Stimulated activated CD4-positive, alpha-beta T cell treated with anti-CD3 and anti-CD28 coated beads, Interleukin-2, amount 100 ng/mL, for 48 hours (primary cell): ENCODE measurements at regions not wholly inside any gene's neighbourhood (a gene's known extent, or its start where the extent isn't known, plus 50 kb on each side); places are given as distances from the start of the nearest gene placed in this dataset.
"Not testable (repeated sequence)": the region's sequence is repeated elsewhere in the genome, so short reads cannot be mapped to it uniquely, and the experiment has no call there.

ENCODE experiments used
- DNase-seq, 2 donors: peaks; one replicate each; pipeline ENCODE4 v3.0.0-alpha.2; 2020

- DNase-seq = no peak
Observed at GRCh38 chr5:101611039-101611438, 685.0 kb downstream of the SLCO4C1 start.

- no peak for DNase-seq
Observed at GRCh38 chr5:101608322-101608721, 687.8 kb downstream of the SLCO4C1 start.

- no peak for DNase-seq
Observed at GRCh38 chr5:101605700-101606099, 690.4 kb downstream of the SLCO4C1 start.

- no peak for DNase-seq
Observed at GRCh38 chr5:101600614-101601013, 695.5 kb downstream of the SLCO4C1 start.

GRCh38 chr5:101590384-101590783 is 687.3 kb upstream of the ST8SIA4 start:
- DNase-seq = no peak

- no peak for DNase-seq
Observed at GRCh38 chr5:101585366-101585765, 682.3 kb upstream of the ST8SIA4 start.

- no peak for DNase-seq
Observed at GRCh38 chr5:101580591-101580990, 677.5 kb upstream of the ST8SIA4 start.

GRCh38 chr5:101574017-101574416 is 670.9 kb upstream of the ST8SIA4 start:
- no peak for DNase-seq

GRCh38 chr5:101561018-101561417 is 657.9 kb upstream of the ST8SIA4 start:
- DNase-seq = no peak

- DNase-seq = no peak
Observed at GRCh38 chr5:101543780-101544179, 640.7 kb upstream of the ST8SIA4 start.

GRCh38 chr5:101539315-101539714 is 636.2 kb upstream of the ST8SIA4 start:
- no peak for DNase-seq

- DNase-seq = no peak
Observed at GRCh38 chr5:101535626-101536025, 632.5 kb upstream of the ST8SIA4 start.

- no peak for DNase-seq
Observed at GRCh38 chr5:101534491-101535110, 631.5 kb upstream of the ST8SIA4 start.

- no peak for DNase-seq
Observed at GRCh38 chr5:101532430-101532829, 629.3 kb upstream of the ST8SIA4 start.

- DNase-seq = no peak
Observed at GRCh38 chr5:101531026-101531425, 627.9 kb upstream of the ST8SIA4 start.

GRCh38 chr5:101529094-101529493 is 626.0 kb upstream of the ST8SIA4 start:
- not testable (repeated sequence) for DNase-seq

GRCh38 chr5:101520417-101520816 is 617.3 kb upstream of the ST8SIA4 start:
- no peak for DNase-seq

- no peak for DNase-seq
Observed at GRCh38 chr5:101517795-101518194, 614.7 kb upstream of the ST8SIA4 start.

GRCh38 chr5:101515721-101516120 is 612.6 kb upstream of the ST8SIA4 start:
- no peak for DNase-seq

- no peak for DNase-seq
Observed at GRCh38 chr5:101505891-101506570, 602.9 kb upstream of the ST8SIA4 start.

GRCh38 chr5:101482931-101483330 is 579.8 kb upstream of the ST8SIA4 start:
- DNase-seq = no peak

GRCh38 chr5:101473483-101473882 is 570.4 kb upstream of the ST8SIA4 start:
- no peak for DNase-seq

- DNase-seq = no peak
Observed at GRCh38 chr5:101461455-101461854, 558.4 kb upstream of the ST8SIA4 start.

- DNase-seq = no peak
Observed at GRCh38 chr5:101458587-101458986, 555.5 kb upstream of the ST8SIA4 start.

- no peak for DNase-seq
Observed at GRCh38 chr5:101455851-101456250, 552.8 kb upstream of the ST8SIA4 start.
